Sigmoid colon (tissue), 6 donors: ENCODE measurements at regions not wholly inside any gene's neighbourhood (a gene's known extent, or its start where the extent isn't known, plus 50 kb on each side); places are given as distances from the start of the nearest gene placed in this dataset.
"Not testable (repeated sequence)": the region's sequence is repeated elsewhere in the genome, so short reads cannot be mapped to it uniquely, and the experiment has no call there.

Source experiments
- DNase-seq: peaks from one replicate; pipeline ENCODE4 v3.0.0-alpha.2; 2019
- H3K27ac ChIP-seq, 4 donors: fragments of 200-600 bp; sonication (generic); one replicate each; pipeline ENCODE4 v1.5.1; 2016 to 2019; ENCODE audit warnings: mild to moderate bottlenecking in 1 of 4
- H3K27me3 ChIP-seq, 3 donors: fragments of 200-600 bp; sonication (generic); one replicate each; pipeline ENCODE4 v1.5.1; 2019; ENCODE audit warnings: mild to moderate bottlenecking in 1 of 3
- H3K36me3 ChIP-seq, 4 donors: fragments of 200-600 bp; sonication (generic); one replicate each; pipeline ENCODE4 v1.5.1; 2016 to 2019
- H3K4me1 ChIP-seq, 4 donors: fragments of 200-600 bp; sonication (generic); one replicate each; pipeline ENCODE4 v1.5.1; 2017 to 2019
- H3K4me3 ChIP-seq, 4 donors: fragments of 200-600 bp; sonication (generic); one replicate each; pipeline ENCODE4 v1.5.1; 2017 to 2019; ENCODE audit warnings: mild to moderate bottlenecking in 2 of 4, moderate library complexity in 1 of 4
- H3K9me3 ChIP-seq, 4 donors: fragments of 200-600 bp in 3 of 4; sonication (generic) in 3 of 4; one replicate each; pipeline versions ENCODE4 v1.5.1 to v1.6.1; 2013 to 2019
- EP300 ChIP-seq, 4 donors: sonication (generic); formaldehyde crosslinking; IDR thresholded peaks; one replicate each; pipeline ENCODE4 v1.6.1; 2017; ENCODE audit warnings: antibody characterized with exemption in 4 of 4
- POLR2A ChIP-seq, 2 donors: fragments of 450-650 bp; IDR thresholded peaks; one replicate each; pipeline ENCODE4 v1.6.1; 2016; ENCODE audit warnings: antibody characterized with exemption in 2 of 2, mild to moderate bottlenecking in 2 of 2, moderate library complexity in 2 of 2
- POLR2AphosphoS5 ChIP-seq, 4 donors: sonication (generic); formaldehyde crosslinking; IDR thresholded peaks; one replicate each; pipeline ENCODE4 v1.6.1; 2017; ENCODE audit warnings: antibody characterized with exemption in 4 of 4
- WGBS, 2 donors: extraction: QIAGEN DNeasy Blood & Tissue Kit; methylation state at CpG; one replicate each; pipeline ENCODE4 v1.1.7; 2013; 5-methylcytosine and 5-hydroxymethylcytosine counted together
- intact Hi-C: fragments of 100-400 bp; cut with DNase I; formaldehyde crosslinking; loops from one replicate; pipeline ENCODE4 v1.15.1; 2023
- TF ChIP-seq, protein P1 (sequence below), 4 experiments: fragments of 450-650 bp in 3 of 4; fragments of 200-600 bp in 1 of 4; IDR thresholded peaks; one replicate each; pipeline ENCODE4 v1.5.1; 2016 to 2019; ENCODE audit warnings: antibody characterized with exemption in 4 of 4, mild to moderate bottlenecking in 3 of 4, moderate library complexity in 2 of 4
- donor health status: healthy with polysubstance abuse.
- donor health status: healthy.

DNA sequence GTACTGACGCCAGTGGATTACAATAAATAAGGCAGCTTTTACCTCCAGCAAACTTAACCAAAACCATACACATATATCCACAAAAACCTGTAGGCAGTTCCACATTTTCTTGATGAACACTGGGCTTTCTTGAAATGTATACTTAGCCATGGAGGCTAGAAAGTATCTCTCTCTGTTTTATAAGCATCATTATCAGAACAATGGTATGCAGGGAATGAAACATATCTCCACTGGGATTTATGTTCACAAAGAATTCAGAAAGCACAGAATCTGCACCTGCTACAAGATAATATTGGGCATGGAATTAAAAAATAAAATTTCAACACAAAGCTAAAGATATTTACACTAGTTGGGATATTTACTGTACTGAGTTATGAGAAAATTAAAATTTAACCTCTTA, 126.1 kb upstream of the RASA1 start:
- no peaks in the 10 kb centered on the region for H3K27me3 ChIP-seq
- H3K4me3 ChIP-seq: no peak overlapping the region
- H3K9me3 ChIP-seq: no peaks in the 10 kb centered on the region
- no peak overlapping the region for H3K27ac ChIP-seq
- 81 to 94% methylated on average over 1 of the region's 1 CpG for WGBS, 2 donors
- H3K36me3 ChIP-seq: no peaks in the 10 kb centered on the region
- peaks cover 0 to 25% (median 16%) of the 10 kb centered on the region in 4 donors for H3K4me1 ChIP-seq
- intact Hi-C loops: no loop called here
- DNase-seq: no peak
- TF ChIP-seq, protein P1, sequence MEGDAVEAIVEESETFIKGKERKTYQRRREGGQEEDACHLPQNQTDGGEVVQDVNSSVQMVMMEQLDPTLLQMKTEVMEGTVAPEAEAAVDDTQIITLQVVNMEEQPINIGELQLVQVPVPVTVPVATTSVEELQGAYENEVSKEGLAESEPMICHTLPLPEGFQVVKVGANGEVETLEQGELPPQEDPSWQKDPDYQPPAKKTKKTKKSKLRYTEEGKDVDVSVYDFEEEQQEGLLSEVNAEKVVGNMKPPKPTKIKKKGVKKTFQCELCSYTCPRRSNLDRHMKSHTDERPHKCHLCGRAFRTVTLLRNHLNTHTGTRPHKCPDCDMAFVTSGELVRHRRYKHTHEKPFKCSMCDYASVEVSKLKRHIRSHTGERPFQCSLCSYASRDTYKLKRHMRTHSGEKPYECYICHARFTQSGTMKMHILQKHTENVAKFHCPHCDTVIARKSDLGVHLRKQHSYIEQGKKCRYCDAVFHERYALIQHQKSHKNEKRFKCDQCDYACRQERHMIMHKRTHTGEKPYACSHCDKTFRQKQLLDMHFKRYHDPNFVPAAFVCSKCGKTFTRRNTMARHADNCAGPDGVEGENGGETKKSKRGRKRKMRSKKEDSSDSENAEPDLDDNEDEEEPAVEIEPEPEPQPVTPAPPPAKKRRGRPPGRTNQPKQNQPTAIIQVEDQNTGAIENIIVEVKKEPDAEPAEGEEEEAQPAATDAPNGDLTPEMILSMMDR (IDR thresholded peaks at IDR 0.05): no peak
- TF ChIP-seq POLR2AphosphoS5 (IDR thresholded peaks at IDR 0.05) (no peak), POLR2A (IDR thresholded peaks at IDR 0.05) (no peak), EP300 (IDR thresholded peaks at IDR 0.05) (no peak)

DNA sequence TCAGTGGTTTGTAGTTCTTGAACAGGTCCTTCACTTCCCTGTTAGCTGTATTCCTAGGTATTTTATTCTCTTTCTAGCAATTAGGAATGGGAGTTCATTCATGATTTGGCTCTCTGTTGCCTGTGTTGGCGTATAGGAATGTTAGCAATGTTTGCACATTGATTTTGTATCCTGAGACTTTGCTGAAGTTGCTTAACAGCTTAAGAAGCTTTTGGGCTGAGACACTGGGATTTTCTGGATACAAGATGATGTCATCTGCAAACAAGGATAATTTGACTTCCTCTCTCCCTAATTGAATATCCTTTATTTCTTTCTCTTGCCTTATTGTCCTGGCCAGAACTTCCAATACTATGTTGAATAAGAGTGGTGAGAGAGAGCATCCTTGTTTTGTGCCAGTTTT, 121.8 kb upstream of the RASA1 start:
- DNase-seq, intact Hi-C loops, H3K36me3 ChIP-seq, H3K4me1 ChIP-seq, H3K27ac ChIP-seq, H3K27me3 ChIP-seq, H3K4me3 ChIP-seq, H3K9me3 ChIP-seq: not testable (repeated sequence)
- 86 to 93% methylated on average over 1 of the region's 1 CpG for WGBS, 2 donors

DNA sequence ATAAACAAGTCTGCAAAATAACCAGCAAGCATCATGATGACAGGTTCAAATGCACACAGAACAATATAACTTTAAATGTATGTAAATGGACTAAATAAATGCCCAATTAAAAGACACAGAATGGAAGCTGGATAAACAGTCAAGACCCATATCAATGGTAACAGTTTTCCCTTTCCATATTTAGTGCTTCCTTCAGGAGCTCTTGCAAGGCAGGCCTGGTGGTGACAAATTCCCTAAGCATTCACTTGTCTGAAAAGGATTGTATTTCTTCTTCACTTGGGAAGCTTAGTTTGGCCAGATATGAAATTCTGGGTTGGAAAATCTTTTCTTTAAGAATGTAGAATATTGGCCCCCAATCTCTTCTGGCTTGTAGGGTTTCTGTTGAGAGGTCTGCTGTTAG, 120.2 kb upstream of the RASA1 start:
- Histone ChIP-seq H3K4me1 (no peaks in the 10 kb centered on the region), H3K27ac (no peak overlapping the region), H3K27me3 (no peaks in the 10 kb centered on the region), H3K4me3 (no peak overlapping the region), H3K36me3 (no peaks in the 10 kb centered on the region), H3K9me3 (no peaks in the 10 kb centered on the region)
- no peak for DNase-seq
- intact Hi-C loops: no loop called here
- no peak for TF ChIP-seq POLR2A (IDR thresholded peaks at IDR 0.05)
- TF ChIP-seq, protein P1 (IDR thresholded peaks at IDR 0.05): no peak
- no peak for TF ChIP-seq EP300 (IDR thresholded peaks at IDR 0.05)
- TF ChIP-seq POLR2AphosphoS5 (IDR thresholded peaks at IDR 0.05): no peak

DNA sequence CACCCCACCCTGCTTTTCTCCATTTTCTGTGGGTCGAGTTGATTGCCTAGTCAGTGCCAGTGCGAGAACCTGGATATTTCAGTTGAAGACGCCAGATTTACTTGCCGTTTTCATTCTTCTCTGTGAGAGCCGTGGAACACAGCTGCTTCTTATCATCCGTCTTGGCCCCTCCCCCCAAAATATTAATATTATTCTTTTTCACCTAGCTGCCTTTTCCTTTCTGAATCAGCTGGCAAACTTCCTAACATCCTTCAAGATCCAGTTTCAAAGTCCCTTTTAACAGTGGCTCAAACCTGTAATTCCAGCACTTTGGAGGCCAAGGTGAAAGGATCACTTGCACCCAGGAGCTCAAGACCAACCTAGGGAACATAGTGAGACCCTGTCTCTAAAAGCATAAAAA, 117.1 kb upstream of the RASA1 start:
- WGBS, 2 donors: 81 to 87% methylated on average over 6 of the region's 6 CpGs
- no peak overlapping the region for H3K4me3 ChIP-seq
- no peaks in the 10 kb centered on the region for H3K4me1 ChIP-seq
- H3K27ac ChIP-seq: no peak overlapping the region
- H3K27me3 ChIP-seq: no peaks in the 10 kb centered on the region
- H3K9me3 ChIP-seq: no peaks in the 10 kb centered on the region
- H3K36me3 ChIP-seq: no peaks in the 10 kb centered on the region
- no peak for DNase-seq
- TF ChIP-seq EP300 (IDR thresholded peaks at IDR 0.05): no peak
- no peak for TF ChIP-seq POLR2A (IDR thresholded peaks at IDR 0.05)
- TF ChIP-seq, protein P1 (IDR thresholded peaks at IDR 0.05): no peak
- no peak for TF ChIP-seq POLR2AphosphoS5 (IDR thresholded peaks at IDR 0.05)
- intact Hi-C loops: no loop called here

DNA sequence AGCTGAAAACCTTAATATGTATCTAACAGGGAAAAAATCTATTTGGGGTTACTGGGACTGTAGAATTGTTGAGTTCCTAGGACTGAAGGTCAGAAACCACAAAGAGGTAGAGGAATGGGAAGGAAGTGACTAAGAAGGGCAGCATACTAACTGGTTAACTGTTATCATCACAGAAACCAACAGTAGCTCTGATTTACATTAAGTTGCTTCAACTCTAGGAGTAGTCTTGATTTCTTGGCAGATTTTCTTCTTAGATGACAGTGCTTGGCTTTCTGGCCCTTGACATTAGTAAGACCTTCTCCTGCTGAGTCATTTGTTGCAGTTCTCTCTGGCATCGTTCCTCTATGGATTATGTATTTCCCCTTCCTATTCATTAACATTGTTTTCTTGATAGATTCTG, 116.1 kb upstream of the RASA1 start:
- Histone ChIP-seq H3K36me3 (no peaks in the 10 kb centered on the region), H3K27ac (no peak overlapping the region), H3K27me3 (no peaks in the 10 kb centered on the region), H3K4me1 (no peaks in the 10 kb centered on the region), H3K4me3 (no peak overlapping the region), H3K9me3 (no peaks in the 10 kb centered on the region)
- intact Hi-C loops: no loop called here
- no peak for TF ChIP-seq EP300 (IDR thresholded peaks at IDR 0.05)
- TF ChIP-seq, protein P1 (IDR thresholded peaks at IDR 0.05): no peak
- TF ChIP-seq POLR2AphosphoS5 (IDR thresholded peaks at IDR 0.05): no peak
- no peak for TF ChIP-seq POLR2A (IDR thresholded peaks at IDR 0.05)
- WGBS, 2 donors: 34 to 36% methylated on average over 1 of the region's 1 CpG
- no peak for DNase-seq
